OCI-LY7 (cell line): ENCODE measurements at regions not wholly inside any gene's neighbourhood (a gene's known extent, or its start where the extent isn't known, plus 50 kb on each side); places are given as distances from the start of the nearest gene placed in this dataset.

Experiments used
- BruUV-seq: library from RNA; stranded (reverse); fragments of 400-500 nt; replicated peaks from 2 replicates; lab custom pipeline; 2021; lab: Mats Ljungman, UMichigan
- CTCF ChIA-PET: fragments of 300-600 bp; sonication (Branson Sonifier 250); formaldehyde crosslinking; loops from one replicate; lab custom pipeline; 2022; ENCODE audit warnings: antibody characterized with exemption; ENCODE audit not compliant: unreplicated experiment; lab: Charles Lee
- POLR2A ChIA-PET: fragments of 300-600 bp; sonication (Branson Sonifier 250); formaldehyde crosslinking; loops from one replicate; lab custom pipeline; 2022; ENCODE audit warnings: antibody characterized with exemption; lab: Charles Lee
- DNase-seq: peaks from one replicate; pipeline ENCODE4 v3.0.0-alpha.2; 2015; ENCODE audit warnings: low spot score
- H2AFZ ChIP-seq: fragments of 200-600 bp; sonication (generic), shearing (Covaris generic); 2 replicates; pipeline ENCODE4 v1.6.1; 2014; ENCODE audit warnings: mild to moderate bottlenecking, antibody characterized with exemption, low read length, moderate library complexity
- H3K27ac ChIP-seq: fragments of 200-600 bp; sonication (generic); 2 replicates; pipeline ENCODE4 v1.5.1; 2014; ENCODE audit warnings: mixed run types, low read depth, mild to moderate bottlenecking, moderate library complexity, low read length, inconsistent platforms; ENCODE audit not compliant: poor library complexity, severe bottlenecking
- H3K36me3 ChIP-seq: fragments of 200-600 bp; sonication (generic); 2 replicates; pipeline ENCODE4 v1.6.1; 2014; ENCODE audit warnings: mild to moderate bottlenecking, antibody characterized with exemption, low read length, moderate library complexity, mixed read lengths; ENCODE audit not compliant: insufficient read depth
- H3K4me1 ChIP-seq: fragments of 200-600 bp; sonication (generic); 2 replicates; pipeline ENCODE4 v1.5.1; 2014; ENCODE audit warnings: mild to moderate bottlenecking, low read length; ENCODE audit not compliant: insufficient read depth, poor library complexity, severe bottlenecking
- H3K4me2 ChIP-seq: fragments of 200-600 bp; sonication (generic); 2 replicates; pipeline ENCODE4 v1.6.1; 2014; ENCODE audit warnings: mild to moderate bottlenecking, low read length
- H3K4me3 ChIP-seq: fragments of 200-600 bp; sonication (generic); 2 replicates; pipeline ENCODE4 v1.5.1; 2014; ENCODE audit warnings: mild to moderate bottlenecking, low read depth, low read length; ENCODE audit not compliant: poor library complexity, severe bottlenecking
- H3K79me2 ChIP-seq: fragments of 200-600 bp; sonication (generic); 2 replicates; pipeline ENCODE4 v1.6.1; 2016; ENCODE audit warnings: low read depth, mild to moderate bottlenecking, low read length, moderate library complexity, mixed read lengths; ENCODE audit not compliant: insufficient read depth
- H3K9me2 ChIP-seq: fragments of 200-600 bp; sonication (generic); 2 replicates; pipeline ENCODE4 v1.6.1; 2016; ENCODE audit warnings: mild to moderate bottlenecking, low read length, mixed read lengths; ENCODE audit not compliant: insufficient read depth
- H3K9me3 ChIP-seq: fragments of 200-600 bp; sonication (generic); 2 replicates; pipeline ENCODE4 v1.6.1; 2014; ENCODE audit warnings: mild to moderate bottlenecking, mixed run types, low read length, mixed read lengths
- H4K20me1 ChIP-seq: fragments of 200-600 bp; sonication (generic); 2 replicates; pipeline ENCODE4 v1.6.1; 2014; ENCODE audit warnings: mild to moderate bottlenecking, antibody characterized with exemption, low read length, moderate library complexity, mixed read lengths; ENCODE audit not compliant: insufficient read depth
- EZH2phosphoT487 ChIP-seq: fragments of 200-600 bp; sonication (generic); IDR thresholded peaks from 2 replicates; pipeline ENCODE4 v1.6.1; 2018; ENCODE audit warnings: low read depth, borderline replicate concordance, mild to moderate bottlenecking, mixed run types, antibody characterized with exemption, low read length, moderate library complexity, mixed read lengths
- intact Hi-C: fragments of 100-400 bp; cut with micrococcal nuclease; formaldehyde crosslinking; loops from one replicate; pipeline ENCODE4 v1.10.0; 2022; ENCODE audit not compliant: unreplicated experiment
- TF ChIP-seq, protein P1 (sequence below): fragments of 200-600 bp; sonication (generic); conservative IDR thresholded peaks from 2 replicates; pipeline ENCODE4 v1.5.1; 2014; ENCODE audit warnings: mild to moderate bottlenecking, antibody characterized with exemption, low read length, moderate library complexity, mixed read lengths

DNA sequence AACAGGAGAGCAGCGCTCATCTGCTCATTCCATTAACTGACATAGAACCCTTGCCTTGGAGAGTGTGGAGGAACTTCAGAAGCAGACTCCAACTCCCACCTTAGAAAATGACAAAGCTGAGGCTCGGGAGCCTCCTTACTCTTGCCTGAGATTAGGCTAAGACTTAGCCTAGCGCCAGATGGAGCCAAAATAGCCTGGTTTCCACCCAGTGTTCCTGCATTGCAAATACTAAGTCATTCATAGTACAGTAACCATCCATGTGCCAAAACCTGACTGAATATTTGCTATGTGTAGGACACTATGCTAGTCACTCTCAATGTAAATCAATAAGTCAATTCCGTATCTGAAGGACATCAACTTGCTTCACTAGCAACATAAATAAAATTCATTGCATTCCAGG, 387.4 kb upstream of the CPEB2 start:
- Histone ChIP-seq H4K20me1 (no peaks in the 10 kb centered on the region), H3K4me3 (no peak overlapping the region), H2AFZ (no peak overlapping the region), H3K9me2 (no peaks in the 10 kb centered on the region), H3K27ac (no peak overlapping the region), H3K9me3 (no peaks in the 10 kb centered on the region), H3K4me2 (no peak overlapping the region), H3K36me3 (no peaks in the 10 kb centered on the region), H3K4me1 (no peaks in the 10 kb centered on the region), H3K79me2 (no peaks in the 10 kb centered on the region)
- POLR2A ChIA-PET, result interaction anchor here (0.6 to 0.7 kb wide), 2 partner anchors 10 to 1207 kb away, joined by 3 read pairs; no protein-coding TSS in a partner anchor
- TF ChIP-seq, protein P1, sequence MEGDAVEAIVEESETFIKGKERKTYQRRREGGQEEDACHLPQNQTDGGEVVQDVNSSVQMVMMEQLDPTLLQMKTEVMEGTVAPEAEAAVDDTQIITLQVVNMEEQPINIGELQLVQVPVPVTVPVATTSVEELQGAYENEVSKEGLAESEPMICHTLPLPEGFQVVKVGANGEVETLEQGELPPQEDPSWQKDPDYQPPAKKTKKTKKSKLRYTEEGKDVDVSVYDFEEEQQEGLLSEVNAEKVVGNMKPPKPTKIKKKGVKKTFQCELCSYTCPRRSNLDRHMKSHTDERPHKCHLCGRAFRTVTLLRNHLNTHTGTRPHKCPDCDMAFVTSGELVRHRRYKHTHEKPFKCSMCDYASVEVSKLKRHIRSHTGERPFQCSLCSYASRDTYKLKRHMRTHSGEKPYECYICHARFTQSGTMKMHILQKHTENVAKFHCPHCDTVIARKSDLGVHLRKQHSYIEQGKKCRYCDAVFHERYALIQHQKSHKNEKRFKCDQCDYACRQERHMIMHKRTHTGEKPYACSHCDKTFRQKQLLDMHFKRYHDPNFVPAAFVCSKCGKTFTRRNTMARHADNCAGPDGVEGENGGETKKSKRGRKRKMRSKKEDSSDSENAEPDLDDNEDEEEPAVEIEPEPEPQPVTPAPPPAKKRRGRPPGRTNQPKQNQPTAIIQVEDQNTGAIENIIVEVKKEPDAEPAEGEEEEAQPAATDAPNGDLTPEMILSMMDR, result no peak
- no peak for TF ChIP-seq EZH2phosphoT487
- DNase-seq, result no peak
- intact Hi-C loops, result no loop called here
- CTCF ChIA-PET, result no interaction called here
- no TSS peak for BruUV-seq

DNA sequence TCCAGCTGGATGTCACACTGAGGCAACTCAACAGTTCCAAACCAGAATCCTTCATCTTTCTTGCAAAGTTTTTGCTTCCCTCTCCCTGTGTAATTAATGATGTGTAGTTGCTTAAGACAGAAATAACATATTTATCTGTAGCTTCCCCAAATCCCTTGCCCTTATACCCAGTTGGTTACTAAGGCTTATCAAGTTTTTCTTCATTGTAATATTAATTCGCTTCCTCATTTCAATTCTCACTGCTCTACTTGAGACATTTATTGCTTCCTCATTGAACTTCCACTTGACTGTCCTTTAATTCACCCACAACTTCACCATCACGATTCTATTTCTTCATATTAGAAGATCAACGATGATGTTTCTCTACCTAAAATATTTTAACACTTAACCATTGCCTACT, 386.6 kb upstream of the CPEB2 start:
- Histone ChIP-seq H2AFZ (no peak overlapping the region), H3K4me1 (no peaks in the 10 kb centered on the region), H3K4me2 (no peak overlapping the region), H3K9me3 (no peaks in the 10 kb centered on the region), H3K36me3 (no peaks in the 10 kb centered on the region), H3K27ac (no peak overlapping the region), H3K79me2 (no peaks in the 10 kb centered on the region), H4K20me1 (no peaks in the 10 kb centered on the region), H3K4me3 (no peak overlapping the region), H3K9me2 (no peaks in the 10 kb centered on the region)
- DNase-seq, result no peak
- no TSS peak for BruUV-seq
- intact Hi-C loops, result no loop called here
- ChIA-PET POLR2A (interaction anchor here (0.6 kb wide), 1 partner anchor 9 kb away, joined by 3 read pairs; no protein-coding TSS in a partner anchor), CTCF (no interaction called here)
- TF ChIP-seq, protein P1, result no peak
- TF ChIP-seq EZH2phosphoT487, result no peak

DNA sequence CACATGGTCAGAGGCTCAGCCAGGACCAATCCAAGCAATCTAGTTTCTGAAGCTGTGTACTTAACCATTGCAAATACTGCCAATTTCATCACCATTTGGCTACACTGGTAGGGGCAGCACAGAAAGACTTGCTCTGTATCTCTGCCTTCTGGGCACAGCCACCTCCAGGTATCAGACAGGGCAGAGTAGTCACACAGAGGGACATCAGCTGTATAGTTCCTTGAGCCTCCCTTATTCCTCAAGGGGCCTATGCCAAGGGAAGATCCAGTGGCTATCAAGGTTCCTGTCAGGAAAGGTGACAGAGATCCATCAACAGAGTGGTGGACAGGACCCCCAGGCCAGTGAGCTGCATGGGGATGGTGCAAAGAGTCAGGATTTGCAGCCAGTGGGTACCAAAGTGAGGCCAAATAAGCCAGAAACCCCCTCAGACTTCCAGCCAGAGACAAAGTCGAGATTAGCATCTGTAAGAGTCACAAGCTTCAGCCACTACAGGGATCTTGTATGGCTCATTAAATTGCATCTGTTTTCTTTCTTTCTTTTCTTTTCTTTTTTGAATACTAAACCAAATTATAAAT, 381.6 kb upstream of the CPEB2 start:
- ChIA-PET POLR2A (no interaction called here), CTCF (no interaction called here)
- H3K9me2 ChIP-seq, result no peaks in the 10 kb centered on the region
- no TSS peak for BruUV-seq
- H4K20me1 ChIP-seq, result no peaks in the 10 kb centered on the region
- no peak for DNase-seq
- no peak overlapping the region for H2AFZ ChIP-seq
- no peak overlapping the region for H3K4me2 ChIP-seq
- intact Hi-C loops, result no loop called here
- no peaks in the 10 kb centered on the region for H3K36me3 ChIP-seq
- H3K79me2 ChIP-seq, result no peaks in the 10 kb centered on the region
- H3K27ac ChIP-seq, result no peak overlapping the region
- H3K4me3 ChIP-seq, result no peak overlapping the region
- H3K4me1 ChIP-seq, result no peaks in the 10 kb centered on the region
- H3K9me3 ChIP-seq, result no peaks in the 10 kb centered on the region
- TF ChIP-seq, protein P1, result no peak
- TF ChIP-seq EZH2phosphoT487, result no peak
